ENCODE measurements at regions not wholly inside any gene's neighbourhood (a gene's known extent, or its start where the extent isn't known, plus 50 kb on each side); places are given as distances from the start of the nearest gene placed in this dataset.

GRCh38 chr10:78327778-78328591, 294.3 kb downstream of the RPS24 start:
- TF ChIP-seq CTCF (IDR thresholded peaks at IDR 0.05) (no peak), POLR2A (IDR thresholded peaks at IDR 0.05) (no peak)
